GM12878 (cell line): ENCODE measurements at regions not wholly inside any gene's neighbourhood (a gene's known extent, or its start where the extent isn't known, plus 50 kb on each side); places are given as distances from the start of the nearest gene placed in this dataset.

Source experiments
- ATAC-seq: fragments of 200-7000 bp; cut with Tn5 transposase; 3 replicates; pipeline ENCODE4 v1.9.1; 2020; ENCODE audit warnings: mild to moderate bottlenecking, moderate library complexity
- BruUV-seq: library from RNA; stranded (reverse); fragments of 400-500 nt; replicated peaks from 2 replicates; lab custom pipeline; 2021; lab: Mats Ljungman, UMichigan
- CTCF ChIA-PET: fragments of 300-600 bp; sonication (Branson Sonifier 250); formaldehyde crosslinking; extraction: SDS; loops from one replicate; lab custom pipeline; 2021; ENCODE audit warnings: inconsistent platforms; lab: Yijun Ruan, JAX
- POLR2A ChIA-PET: fragments of 350-600 bp; formaldehyde crosslinking; extraction: SDS; loops from one replicate; lab custom pipeline; 2021; ENCODE audit warnings: inconsistent platforms; lab: Charles Lee
- RAD21 ChIA-PET: fragments of 300-600 bp; sonication (Branson Sonifier 250); formaldehyde crosslinking; loops from one replicate; lab custom pipeline; 2023; ENCODE audit warnings: antibody characterized with exemption; ENCODE audit not compliant: unreplicated experiment; lab: Charles Lee
- SMC1A ChIA-PET: fragments of 300-600 bp; sonication (Branson Sonifier 250); formaldehyde crosslinking; loops from one replicate; lab custom pipeline; 2023; ENCODE audit not compliant: unreplicated experiment, uncharacterized antibody; lab: Charles Lee
- DNase-seq: peaks from one replicate; pipeline ENCODE4 v3.0.0-alpha.2; 2011; ENCODE audit warnings: low read depth, low spot score
- FAIRE-seq: peaks from 3 replicates; lab custom pipeline; 2011; peaks lifted over from hg19 to GRCh38; lab: Jason Lieb, UNC
- H2AFZ ChIP-seq: 2 replicates; pipeline ENCODE4 v1.6.0; 2011; ENCODE audit warnings: low read depth, low read length, control low read depth; ENCODE audit not compliant: control insufficient read depth
- H3K27ac ChIP-seq: 2 replicates; pipeline ENCODE4 v1.5.1; 2011; ENCODE audit warnings: control low read depth; ENCODE audit not compliant: control insufficient read depth, insufficient read depth
- H3K27me3 ChIP-seq, 2 experiments: replicated peaks in 1 of 2; 2 replicates each; pipeline versions ENCODE4 v1.6.0 to v1.6.1; 2011; ENCODE audit warnings: low read length in 1 of 2; ENCODE audit not compliant: control insufficient read depth in 2 of 2, insufficient read depth in 2 of 2
- H3K36me3 ChIP-seq, 2 experiments: 2 replicates each; pipeline ENCODE4 v1.5.1; 2011; ENCODE audit warnings: low read length in 1 of 2; ENCODE audit not compliant: control insufficient read depth in 2 of 2, insufficient read depth in 2 of 2
- H3K4me1 ChIP-seq: 2 replicates; pipeline ENCODE4 v1.6.1; 2011; ENCODE audit warnings: mild to moderate bottlenecking, low read length, moderate library complexity, mixed read lengths; ENCODE audit not compliant: control insufficient read depth, insufficient read depth
- H3K4me2 ChIP-seq: 2 replicates; pipeline ENCODE4 v1.6.0; 2011; ENCODE audit warnings: control low read depth; ENCODE audit not compliant: control insufficient read depth, insufficient read depth
- H3K4me3 ChIP-seq: fragments of 200-600 bp; sonication (generic); 2 replicates; pipeline ENCODE4 v1.5.1; 2016
- H3K79me2 ChIP-seq: 2 replicates; pipeline ENCODE4 v1.6.0; 2011; ENCODE audit warnings: low read length; ENCODE audit not compliant: control insufficient read depth, insufficient read depth
- H3K9ac ChIP-seq: 2 replicates; pipeline ENCODE4 v1.8.0; 2011; ENCODE audit warnings: low read length, control low read depth, mixed read lengths; ENCODE audit not compliant: control insufficient read depth, insufficient read depth
- H3K9me3 ChIP-seq: replicated peaks from 3 replicates; pipeline ENCODE4 v1.5.1; 2011; ENCODE audit warnings: mild to moderate bottlenecking, low read length; ENCODE audit not compliant: control insufficient read depth, insufficient read depth
- H4K20me1 ChIP-seq: 2 replicates; pipeline ENCODE4 v1.6.0; 2011; ENCODE audit not compliant: control insufficient read depth, insufficient read depth
- BRCA1 ChIP-seq: IDR thresholded peaks from 2 replicates; pipeline ENCODE4 v1.6.1; 2011; ENCODE audit warnings: low read depth, low read length, improper control_type of control experiment
- CEBPZ ChIP-seq: fragments of 150-350 bp; IDR thresholded peaks from 2 replicates; pipeline ENCODE4 v1.6.1; 2016; ENCODE audit warnings: low read depth, low read length
- CHD2 ChIP-seq: IDR thresholded peaks from 2 replicates; pipeline ENCODE4 v1.6.1; 2011; ENCODE audit warnings: low read depth, low read length, improper control_type of control experiment, borderline replicate concordance
- CHD4 ChIP-seq: fragments of 200-600 bp; sonication (generic); IDR thresholded peaks from 2 replicates; pipeline ENCODE4 v1.6.1; 2016; ENCODE audit warnings: mild to moderate bottlenecking
- EGR1 ChIP-seq, 2 experiments: IDR thresholded peaks; 1 replicate in 1 of 2; 2 replicates in 1 of 2; pipeline ENCODE4 v1.6.1; 2011 to 2012; ENCODE audit warnings: low read depth in 2 of 2, low read length in 2 of 2, borderline replicate concordance in 1 of 2, mild to moderate bottlenecking in 1 of 2, moderate library complexity in 1 of 2
- ESRRA ChIP-seq: IDR thresholded peaks from 2 replicates; pipeline ENCODE4 v1.6.1; 2012; ENCODE audit warnings: mild to moderate bottlenecking, low read length, improper control_type of control experiment
- FOXM1 ChIP-seq: IDR thresholded peaks from 2 replicates; pipeline ENCODE4 v1.6.1; 2012; ENCODE audit warnings: low read depth, mild to moderate bottlenecking, inconsistent platforms, low read length, moderate library complexity
- GATAD2B ChIP-seq: fragments of 450-650 bp; conservative IDR thresholded peaks from 2 replicates; pipeline ENCODE4 v1.6.1; 2017; ENCODE audit warnings: low read depth, mild to moderate bottlenecking, moderate library complexity
- IKZF1 ChIP-seq: fragments of 450-650 bp; conservative IDR thresholded peaks from 2 replicates; pipeline ENCODE4 v1.6.1; 2017; ENCODE audit warnings: antibody characterized with exemption, mild to moderate bottlenecking
- KDM1A ChIP-seq: fragments of 200-600 bp; sonication (generic); IDR thresholded peaks from 2 replicates; pipeline ENCODE4 v1.6.1; 2016; ENCODE audit warnings: borderline replicate concordance
- KLF5 ChIP-seq: fragments of 450-650 bp; IDR thresholded peaks from 2 replicates; pipeline ENCODE4 v1.6.1; 2014; ENCODE audit warnings: mild to moderate bottlenecking; ENCODE audit not compliant: partially characterized antibody
- MAX ChIP-seq: IDR thresholded peaks from 2 replicates; pipeline ENCODE4 v1.6.1; 2012; ENCODE audit warnings: low read depth, low read length, improper control_type of control experiment
- NR2F1 ChIP-seq: fragments of 450-650 bp; conservative IDR thresholded peaks from 2 replicates; pipeline ENCODE4 v1.6.1; 2017; ENCODE audit warnings: mild to moderate bottlenecking
- SIX5 ChIP-seq: IDR thresholded peaks from 2 replicates; pipeline ENCODE4 v1.6.1; 2011; ENCODE audit warnings: mild to moderate bottlenecking, low read depth, low read length, moderate library complexity; ENCODE audit not compliant: severe bottlenecking
- SREBF1 ChIP-seq: IDR thresholded peaks from 2 replicates; pipeline ENCODE4 v1.6.1; 2012; ENCODE audit warnings: mild to moderate bottlenecking, low read length
- SRF ChIP-seq, 2 experiments: IDR thresholded peaks; 2 replicates each; pipeline ENCODE4 v1.6.1; 2011; ENCODE audit warnings: low read depth in 2 of 2, low read length in 2 of 2, mild to moderate bottlenecking in 1 of 2, moderate library complexity in 1 of 2
- STAT1 ChIP-seq: fragments of 450-650 bp; conservative IDR thresholded peaks from 2 replicates; pipeline ENCODE4 v1.6.1; 2014; ENCODE audit warnings: antibody characterized with exemption, mild to moderate bottlenecking
- WGBS: methylation state at CpG from one replicate; pipeline ENCODE4 v1.1.6; 2016; ENCODE audit warnings: low lambda C conversion rate; ENCODE audit not compliant: insufficient replicate concordance, insufficient coverage; ENCODE audit errors: missing lambda C conversion rate; 5-methylcytosine and 5-hydroxymethylcytosine counted together
- in situ Hi-C: fragments of 300-500 bp; cut with MboI; formaldehyde crosslinking; loops from 9 replicates; pipeline ENCODE4 v1.14.3; 2018; ENCODE audit warnings: mixed read lengths
- intact Hi-C: fragments of 100-400 bp; cut with micrococcal nuclease; formaldehyde crosslinking; loops from one replicate; pipeline ENCODE4 v1.14.2; 2022; ENCODE audit not compliant: unreplicated experiment
- TF ChIP-seq, protein P1 (sequence below): IDR thresholded peaks from 2 replicates; pipeline ENCODE4 v1.6.1; 2011; ENCODE audit warnings: low read depth, low read length, improper control_type of control experiment, borderline replicate concordance

GRCh38 chr4:32002037-32002747, 1282.0 kb downstream of the PCDH7 start:
- no peaks in the 10 kb centered on the region for H4K20me1 ChIP-seq
- in situ Hi-C loops (no loop called here), intact Hi-C loops (no loop called here)
- H3K4me3 ChIP-seq = no peak overlapping the region
- ChIA-PET CTCF (no interaction called here), POLR2A (no interaction called here), RAD21 (no interaction called here)
- DNase-seq (no peak), ATAC-seq (no peak), FAIRE-seq (no peak)
- no peak overlapping the region for H3K27ac ChIP-seq
- no TSS peak for BruUV-seq
- no peak overlapping the region for H3K4me2 ChIP-seq
- H3K79me2 ChIP-seq = no peaks in the 10 kb centered on the region
- H3K9ac ChIP-seq = no peak overlapping the region
- no peaks in the 10 kb centered on the region for H3K4me1 ChIP-seq
- TF ChIP-seq ESRRA (no peak), KDM1A (no peak), CEBPZ (no peak), SIX5 (no peak), FOXM1 (no peak), IKZF1 (no peak), KLF5 (no peak), SREBF1 (no peak), EGR1 (IDR thresholded peaks at IDR 0.05; ENCODE audit: borderline replicate concordance in 1 of 2, low read depth in 2 of 2, low read length in 2 of 2) (no peak), CHD4 (no peak), BRCA1 (no peak), SRF (IDR thresholded peaks at IDR 0.05; ENCODE audit: low read depth in 2 of 2, low read length in 2 of 2) (no peak), CHD2 (no peak), STAT1 (no peak), MAX (no peak), GATAD2B (no peak), NR2F1 (no peak)
- TF ChIP-seq, protein P1, sequence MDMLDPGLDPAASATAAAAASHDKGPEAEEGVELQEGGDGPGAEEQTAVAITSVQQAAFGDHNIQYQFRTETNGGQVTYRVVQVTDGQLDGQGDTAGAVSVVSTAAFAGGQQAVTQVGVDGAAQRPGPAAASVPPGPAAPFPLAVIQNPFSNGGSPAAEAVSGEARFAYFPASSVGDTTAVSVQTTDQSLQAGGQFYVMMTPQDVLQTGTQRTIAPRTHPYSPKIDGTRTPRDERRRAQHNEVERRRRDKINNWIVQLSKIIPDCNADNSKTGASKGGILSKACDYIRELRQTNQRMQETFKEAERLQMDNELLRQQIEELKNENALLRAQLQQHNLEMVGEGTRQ = no peak
- TF ChIP-seq, all 136 proteins: peak for 0
- SMC1A ChIA-PET = interaction anchor here (1.7 kb wide), 1 partner anchor 11 kb away, joined by 3 read pairs; no protein-coding TSS in a partner anchor
- Histone ChIP-seq H3K27me3 (no peaks in the 10 kb centered on the region), H3K36me3 (no peaks in the 10 kb centered on the region), H2AFZ (no peak overlapping the region), H3K9me3 (no peaks in the 10 kb centered on the region)
- WGBS = 38% methylated on average over 6 of the region's 6 CpGs
